ENCODE measurements at regions not wholly inside any gene's neighbourhood (a gene's known extent, or its start where the extent isn't known, plus 50 kb on each side); places are given as distances from the start of the nearest gene placed in this dataset.

DNA sequence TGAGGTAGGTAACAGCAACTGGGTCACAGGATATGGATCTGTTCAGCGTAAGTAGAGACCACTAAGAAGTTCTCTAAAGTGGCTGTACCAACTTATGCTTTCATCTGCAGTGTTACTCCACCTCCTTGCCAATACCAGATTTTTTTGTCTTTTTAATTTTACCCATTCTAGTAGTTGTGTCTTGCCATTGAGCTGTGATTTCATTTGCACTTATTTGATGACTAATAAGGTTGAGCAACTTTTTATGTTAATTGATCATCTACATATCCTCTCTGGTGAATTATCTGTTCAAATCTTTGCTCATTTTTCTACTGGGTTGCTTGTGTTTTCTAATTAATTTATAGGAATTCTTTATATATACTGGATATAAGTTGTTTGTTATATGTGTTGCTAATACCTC is 82.9 kb downstream of the OGFRL1 start:
- TF ChIP-seq, protein P1, sequence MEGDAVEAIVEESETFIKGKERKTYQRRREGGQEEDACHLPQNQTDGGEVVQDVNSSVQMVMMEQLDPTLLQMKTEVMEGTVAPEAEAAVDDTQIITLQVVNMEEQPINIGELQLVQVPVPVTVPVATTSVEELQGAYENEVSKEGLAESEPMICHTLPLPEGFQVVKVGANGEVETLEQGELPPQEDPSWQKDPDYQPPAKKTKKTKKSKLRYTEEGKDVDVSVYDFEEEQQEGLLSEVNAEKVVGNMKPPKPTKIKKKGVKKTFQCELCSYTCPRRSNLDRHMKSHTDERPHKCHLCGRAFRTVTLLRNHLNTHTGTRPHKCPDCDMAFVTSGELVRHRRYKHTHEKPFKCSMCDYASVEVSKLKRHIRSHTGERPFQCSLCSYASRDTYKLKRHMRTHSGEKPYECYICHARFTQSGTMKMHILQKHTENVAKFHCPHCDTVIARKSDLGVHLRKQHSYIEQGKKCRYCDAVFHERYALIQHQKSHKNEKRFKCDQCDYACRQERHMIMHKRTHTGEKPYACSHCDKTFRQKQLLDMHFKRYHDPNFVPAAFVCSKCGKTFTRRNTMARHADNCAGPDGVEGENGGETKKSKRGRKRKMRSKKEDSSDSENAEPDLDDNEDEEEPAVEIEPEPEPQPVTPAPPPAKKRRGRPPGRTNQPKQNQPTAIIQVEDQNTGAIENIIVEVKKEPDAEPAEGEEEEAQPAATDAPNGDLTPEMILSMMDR (IDR thresholded peaks at IDR 0.05): no peak
- no CpG with 5 or more reads among the region's 1 CpG for WGBS (ENCODE audit: insufficient coverage)
- Histone ChIP-seq H3K4me3 (replicated peaks in 1 of 3; ENCODE audit: low read depth in 2 of 3, low read length in 3 of 3) (no peak overlapping the region), H3K79me2 (ENCODE audit: insufficient read depth, low read length) (no peaks in the 10 kb centered on the region), H2AFZ (ENCODE audit: insufficient read depth, low read depth, low read length, poor library complexity, severe bottlenecking) (no peak overlapping the region), H3K27me3 (ENCODE audit: control insufficient read depth in 2 of 2, insufficient read depth in 2 of 2, low read length in 2 of 2) (no peaks in the 10 kb centered on the region), H3K27ac (ENCODE audit: low read depth in 1 of 2, low read length in 2 of 2) (no peak overlapping the region), H3K4me1 (ENCODE audit: control insufficient read depth in 1 of 2, insufficient read depth in 2 of 2, low read length in 2 of 2) (peaks cover 2% of the 10 kb centered on the region in 2 donors), H3K9ac (ENCODE audit: insufficient read depth, low read length, poor library complexity, severe bottlenecking) (no peak overlapping the region), H3K4me2 (replicated peaks; ENCODE audit: extremely low read depth, low read length, poor library complexity, severe bottlenecking) (no peak overlapping the region), H3K36me3 (replicated peaks in 1 of 2; ENCODE audit: control insufficient read depth in 1 of 2, insufficient read depth in 2 of 2, low read length in 2 of 2) (no peaks in the 10 kb centered on the region), H3K9me3 (replicated peaks in 1 of 2; ENCODE audit: control insufficient read depth in 1 of 2, insufficient read depth in 1 of 2, low read length in 2 of 2) (no peaks in the 10 kb centered on the region), H4K20me1 (ENCODE audit: insufficient read depth, low read length) (no peaks in the 10 kb centered on the region)
- H3K36me3 Mint-ChIP-seq: no peaks in the 10 kb centered on the region
- peaks cover 8% of the 10 kb centered on the region for H3K4me1 Mint-ChIP-seq
- no peak overlapping the region for H3K27ac Mint-ChIP-seq
- DNase-seq: no peak
- intact Hi-C loops (cut with micrococcal nuclease): no loop called here
- H3K4me3 Mint-ChIP-seq: no peak overlapping the region
- H3K27me3 Mint-ChIP-seq (ENCODE audit: low read depth in 3 of 3): peaks cover 0 to 7% (median 4%) of the 10 kb centered on the region in 3 donors
- H3K9me3 Mint-ChIP-seq: peaks cover 0 to 4% (median 0%) of the 10 kb centered on the region in 7 donors

DNA sequence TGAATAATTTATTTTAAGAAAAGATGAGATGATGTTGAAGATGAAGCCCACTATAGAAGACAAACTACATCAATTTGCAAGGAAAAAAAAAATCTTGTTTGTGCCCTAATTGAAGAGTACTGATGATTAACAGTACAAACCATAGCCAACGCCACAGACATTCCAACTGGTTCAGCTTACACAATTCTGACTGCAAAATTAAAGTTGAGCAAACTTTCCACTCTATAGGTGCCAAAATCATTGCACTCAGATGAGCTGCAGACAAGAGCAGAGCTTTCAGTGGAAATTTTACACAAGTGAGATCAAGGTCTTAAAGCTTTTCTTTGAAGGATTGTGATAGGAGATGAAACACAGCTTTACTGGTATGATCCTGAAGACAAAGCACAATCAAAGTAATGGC is 85.3 kb downstream of the OGFRL1 start:
- H3K9me3 Mint-ChIP-seq: peaks cover 0 to 4% (median 0%) of the 10 kb centered on the region in 7 donors
- Histone ChIP-seq H2AFZ (ENCODE audit: insufficient read depth, low read depth, low read length, poor library complexity, severe bottlenecking) (no peak overlapping the region), H3K36me3 (replicated peaks in 1 of 2; ENCODE audit: control insufficient read depth in 1 of 2, insufficient read depth in 2 of 2, low read length in 2 of 2) (no peaks in the 10 kb centered on the region), H3K27me3 (ENCODE audit: control insufficient read depth in 2 of 2, insufficient read depth in 2 of 2, low read length in 2 of 2) (no peaks in the 10 kb centered on the region), H3K79me2 (ENCODE audit: insufficient read depth, low read length) (no peaks in the 10 kb centered on the region), H3K27ac (ENCODE audit: low read depth in 1 of 2, low read length in 2 of 2) (no peak overlapping the region), H3K9ac (ENCODE audit: insufficient read depth, low read length, poor library complexity, severe bottlenecking) (no peak overlapping the region), H3K4me2 (replicated peaks; ENCODE audit: extremely low read depth, low read length, poor library complexity, severe bottlenecking) (no peak overlapping the region), H3K4me3 (replicated peaks in 1 of 3; ENCODE audit: low read depth in 2 of 3, low read length in 3 of 3) (no peak overlapping the region), H3K9me3 (replicated peaks in 1 of 2; ENCODE audit: control insufficient read depth in 1 of 2, insufficient read depth in 1 of 2, low read length in 2 of 2) (no peaks in the 10 kb centered on the region), H4K20me1 (ENCODE audit: insufficient read depth, low read length) (no peaks in the 10 kb centered on the region), H3K4me1 (ENCODE audit: control insufficient read depth in 1 of 2, insufficient read depth in 2 of 2, low read length in 2 of 2) (no peaks in the 10 kb centered on the region)
- H3K4me3 Mint-ChIP-seq: no peak overlapping the region
- no peak for DNase-seq
- intact Hi-C loops (cut with micrococcal nuclease): no loop called here
- no peaks in the 10 kb centered on the region for H3K4me1 Mint-ChIP-seq
- H3K27me3 Mint-ChIP-seq (ENCODE audit: low read depth in 3 of 3): peaks cover 0 to 6% (median 0%) of the 10 kb centered on the region in 3 donors
- WGBS (ENCODE audit: insufficient coverage): no CpG with 5 or more reads among the region's 1 CpG
- H3K27ac Mint-ChIP-seq: no peak overlapping the region
- no peaks in the 10 kb centered on the region for H3K36me3 Mint-ChIP-seq
- TF ChIP-seq, protein P1 (IDR thresholded peaks at IDR 0.05): no peak

Data from CD14-positive monocyte (primary cell).